GM12878 (cell line): ENCODE measurements at regions not wholly inside any gene's neighbourhood (a gene's known extent, or its start where the extent isn't known, plus 50 kb on each side); places are given as distances from the start of the nearest gene placed in this dataset.
"Not testable (repeated sequence)": the region's sequence is repeated elsewhere in the genome, so short reads cannot be mapped to it uniquely, and the experiment has no call there.

Experiments
- ATAC-seq: fragments of 200-7000 bp; cut with Tn5 transposase; 3 replicates; pipeline ENCODE4 v1.9.1; 2020; ENCODE audit warnings: mild to moderate bottlenecking, moderate library complexity
- BruUV-seq: library from RNA; stranded (reverse); fragments of 400-500 nt; replicated peaks from 2 replicates; lab custom pipeline; 2021; lab: Mats Ljungman, UMichigan
- CTCF ChIA-PET: fragments of 300-600 bp; sonication (Branson Sonifier 250); formaldehyde crosslinking; extraction: SDS; loops from one replicate; lab custom pipeline; 2021; ENCODE audit warnings: inconsistent platforms; lab: Yijun Ruan, JAX
- POLR2A ChIA-PET: fragments of 350-600 bp; formaldehyde crosslinking; extraction: SDS; loops from one replicate; lab custom pipeline; 2021; ENCODE audit warnings: inconsistent platforms; lab: Charles Lee
- RAD21 ChIA-PET: fragments of 300-600 bp; sonication (Branson Sonifier 250); formaldehyde crosslinking; loops from one replicate; lab custom pipeline; 2023; ENCODE audit warnings: antibody characterized with exemption; ENCODE audit not compliant: unreplicated experiment; lab: Charles Lee
- SMC1A ChIA-PET: fragments of 300-600 bp; sonication (Branson Sonifier 250); formaldehyde crosslinking; loops from one replicate; lab custom pipeline; 2023; ENCODE audit not compliant: unreplicated experiment, uncharacterized antibody; lab: Charles Lee
- DNase-seq: peaks from one replicate; pipeline ENCODE4 v3.0.0-alpha.2; 2011; ENCODE audit warnings: low read depth, low spot score
- FAIRE-seq: peaks from 3 replicates; lab custom pipeline; 2011; peaks lifted over from hg19 to GRCh38; lab: Jason Lieb, UNC
- H2AFZ ChIP-seq: 2 replicates; pipeline ENCODE4 v1.6.0; 2011; ENCODE audit warnings: low read depth, low read length, control low read depth; ENCODE audit not compliant: control insufficient read depth
- H3K27ac ChIP-seq: 2 replicates; pipeline ENCODE4 v1.5.1; 2011; ENCODE audit warnings: control low read depth; ENCODE audit not compliant: control insufficient read depth, insufficient read depth
- H3K27me3 ChIP-seq, 2 experiments: replicated peaks in 1 of 2; 2 replicates each; pipeline versions ENCODE4 v1.6.0 to v1.6.1; 2011; ENCODE audit warnings: low read length in 1 of 2; ENCODE audit not compliant: control insufficient read depth in 2 of 2, insufficient read depth in 2 of 2
- H3K36me3 ChIP-seq, 2 experiments: 2 replicates each; pipeline ENCODE4 v1.5.1; 2011; ENCODE audit warnings: low read length in 1 of 2; ENCODE audit not compliant: control insufficient read depth in 2 of 2, insufficient read depth in 2 of 2
- H3K4me1 ChIP-seq: 2 replicates; pipeline ENCODE4 v1.6.1; 2011; ENCODE audit warnings: mild to moderate bottlenecking, low read length, moderate library complexity, mixed read lengths; ENCODE audit not compliant: control insufficient read depth, insufficient read depth
- H3K4me2 ChIP-seq: 2 replicates; pipeline ENCODE4 v1.6.0; 2011; ENCODE audit warnings: control low read depth; ENCODE audit not compliant: control insufficient read depth, insufficient read depth
- H3K4me3 ChIP-seq: fragments of 200-600 bp; sonication (generic); 2 replicates; pipeline ENCODE4 v1.5.1; 2016
- H3K79me2 ChIP-seq: 2 replicates; pipeline ENCODE4 v1.6.0; 2011; ENCODE audit warnings: low read length; ENCODE audit not compliant: control insufficient read depth, insufficient read depth
- H3K9ac ChIP-seq: 2 replicates; pipeline ENCODE4 v1.8.0; 2011; ENCODE audit warnings: low read length, control low read depth, mixed read lengths; ENCODE audit not compliant: control insufficient read depth, insufficient read depth
- H3K9me3 ChIP-seq: replicated peaks from 3 replicates; pipeline ENCODE4 v1.5.1; 2011; ENCODE audit warnings: mild to moderate bottlenecking, low read length; ENCODE audit not compliant: control insufficient read depth, insufficient read depth
- H4K20me1 ChIP-seq: 2 replicates; pipeline ENCODE4 v1.6.0; 2011; ENCODE audit not compliant: control insufficient read depth, insufficient read depth
- CREM ChIP-seq: IDR thresholded peaks from 2 replicates; pipeline ENCODE4 v1.6.1; 2014; ENCODE audit warnings: antibody characterized with exemption, low read depth
- POU2F2 ChIP-seq: IDR thresholded peaks from 3 replicates; pipeline ENCODE4 v1.6.1; 2011; ENCODE audit warnings: low read depth, mild to moderate bottlenecking, low read length, borderline replicate concordance
- TARDBP ChIP-seq: IDR thresholded peaks from 2 replicates; pipeline ENCODE4 v1.6.1; 2016; ENCODE audit warnings: borderline replicate concordance
- WGBS: methylation state at CpG from one replicate; pipeline ENCODE4 v1.1.6; 2016; ENCODE audit warnings: low lambda C conversion rate; ENCODE audit not compliant: insufficient replicate concordance, insufficient coverage; ENCODE audit errors: missing lambda C conversion rate; 5-methylcytosine and 5-hydroxymethylcytosine counted together
- in situ Hi-C: fragments of 300-500 bp; cut with MboI; formaldehyde crosslinking; loops from 9 replicates; pipeline ENCODE4 v1.14.3; 2018; ENCODE audit warnings: mixed read lengths
- intact Hi-C: fragments of 100-400 bp; cut with micrococcal nuclease; formaldehyde crosslinking; loops from one replicate; pipeline ENCODE4 v1.14.2; 2022; ENCODE audit not compliant: unreplicated experiment
- TF ChIP-seq, protein P1 (sequence below): fragments of 450-650 bp; IDR thresholded peaks from 2 replicates; pipeline ENCODE4 v1.6.1; 2017; ENCODE audit warnings: mild to moderate bottlenecking, moderate library complexity

DNA sequence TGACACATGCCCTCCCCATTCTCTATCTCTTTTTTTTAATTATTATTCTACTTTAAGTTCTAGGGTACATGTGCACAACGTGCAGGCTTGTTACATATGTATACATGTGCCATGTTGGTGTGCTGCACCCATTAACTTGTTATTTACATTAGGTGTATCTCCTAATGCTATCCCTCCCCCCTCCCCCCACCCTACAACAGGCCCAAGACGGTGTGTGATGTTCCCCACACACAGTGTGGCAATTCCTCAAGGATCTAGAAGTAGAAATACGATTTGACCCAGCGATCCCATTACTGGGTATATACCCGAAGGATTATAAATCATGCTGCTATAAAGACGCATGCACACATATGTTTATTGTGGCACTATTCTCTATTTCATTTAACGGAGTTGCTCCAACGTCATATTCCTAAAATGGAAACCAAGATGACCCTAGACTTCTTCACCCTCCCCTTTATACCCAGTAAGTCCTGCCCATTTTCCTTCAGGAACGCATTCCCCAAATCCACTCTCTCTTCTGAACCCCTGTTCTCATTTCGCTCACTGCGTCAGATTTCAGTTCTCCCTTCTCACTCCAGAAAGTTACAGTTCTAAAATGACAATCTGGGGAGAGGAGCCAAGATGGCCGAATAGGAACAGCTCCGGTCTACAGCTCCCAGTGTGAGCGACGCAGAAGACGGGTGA is 175.6 kb downstream of the MEX3B start:
- H3K4me2 ChIP-seq, H3K9me3 ChIP-seq, H4K20me1 ChIP-seq, H3K79me2 ChIP-seq, POLR2A ChIA-PET, H3K9ac ChIP-seq, H3K27ac ChIP-seq, H3K4me3 ChIP-seq, RAD21 ChIA-PET, BruUV-seq, in situ Hi-C loops, ATAC-seq, H3K27me3 ChIP-seq, H2AFZ ChIP-seq, intact Hi-C loops, CTCF ChIA-PET, H3K36me3 ChIP-seq, FAIRE-seq, SMC1A ChIA-PET, DNase-seq: not testable (repeated sequence)
- H3K4me1 ChIP-seq, result peaks cover 12% of the 10 kb centered on the region
- WGBS, result 69% methylated on average over 16 of the region's 16 CpGs

DNA sequence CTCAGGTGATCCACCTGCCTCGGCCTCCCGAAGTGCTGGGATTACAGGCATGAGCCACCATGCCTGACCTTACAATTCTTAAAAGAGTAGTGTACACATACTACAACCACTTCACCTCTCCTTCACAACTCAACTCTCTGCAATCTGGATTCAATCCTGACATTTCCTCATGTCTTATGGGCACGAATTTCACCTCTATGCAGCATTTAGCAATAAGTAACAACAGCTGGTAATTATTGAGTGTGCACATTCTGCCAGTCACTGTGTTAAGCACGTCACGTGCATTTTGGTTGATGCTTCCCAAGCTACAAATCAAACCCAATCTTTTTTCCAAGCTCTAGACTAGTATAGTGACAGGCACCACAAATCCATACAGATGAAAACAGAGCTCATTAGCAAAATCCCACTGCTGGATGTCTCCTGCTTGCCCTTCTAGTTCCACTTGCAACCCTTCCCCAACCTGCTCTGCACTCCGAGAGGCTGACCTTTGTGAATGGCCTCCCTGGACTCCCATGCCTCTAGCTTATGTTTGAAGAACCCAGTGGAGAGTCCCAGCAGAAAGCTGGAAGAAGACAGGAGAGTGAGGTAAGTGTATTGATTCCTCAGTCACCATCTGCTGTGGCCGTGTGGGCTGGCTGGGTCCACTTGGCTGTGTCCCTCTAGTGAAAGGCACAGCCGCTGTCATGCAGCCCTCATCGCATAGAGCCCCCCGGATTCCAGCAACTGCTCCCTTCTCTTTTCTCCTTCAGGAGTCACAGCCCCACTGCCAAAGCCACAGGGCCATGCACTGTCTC is 176.5 kb downstream of the MEX3B start:
- Histone ChIP-seq H3K4me2 (no peak overlapping the region), H3K79me2 (no peaks in the 10 kb centered on the region), H3K27ac (no peak overlapping the region), H3K27me3 (no peaks in the 10 kb centered on the region), H3K9ac (no peak overlapping the region), H3K4me3 (no peak overlapping the region), H3K4me1 (peaks cover 12% of the 10 kb centered on the region), H3K36me3 (no peaks in the 10 kb centered on the region), H3K9me3 (no peaks in the 10 kb centered on the region; the same call in 2 of the 3 replicates), H2AFZ (no peak overlapping the region), H4K20me1 (no peaks in the 10 kb centered on the region)
- 43% methylated on average over 10 of the region's 10 CpGs for WGBS
- ChIA-PET CTCF (no interaction called here), POLR2A (no interaction called here), SMC1A (no interaction called here), RAD21 (no interaction called here)
- no TSS peak for BruUV-seq
- ATAC-seq (no peak), DNase-seq (no peak), FAIRE-seq (no peak)
- in situ Hi-C loops, result no loop called here
- intact Hi-C loops, result no loop called here
- TF ChIP-seq CREM, result no peak
- TF ChIP-seq TARDBP, result no peak
- TF ChIP-seq, protein P1, sequence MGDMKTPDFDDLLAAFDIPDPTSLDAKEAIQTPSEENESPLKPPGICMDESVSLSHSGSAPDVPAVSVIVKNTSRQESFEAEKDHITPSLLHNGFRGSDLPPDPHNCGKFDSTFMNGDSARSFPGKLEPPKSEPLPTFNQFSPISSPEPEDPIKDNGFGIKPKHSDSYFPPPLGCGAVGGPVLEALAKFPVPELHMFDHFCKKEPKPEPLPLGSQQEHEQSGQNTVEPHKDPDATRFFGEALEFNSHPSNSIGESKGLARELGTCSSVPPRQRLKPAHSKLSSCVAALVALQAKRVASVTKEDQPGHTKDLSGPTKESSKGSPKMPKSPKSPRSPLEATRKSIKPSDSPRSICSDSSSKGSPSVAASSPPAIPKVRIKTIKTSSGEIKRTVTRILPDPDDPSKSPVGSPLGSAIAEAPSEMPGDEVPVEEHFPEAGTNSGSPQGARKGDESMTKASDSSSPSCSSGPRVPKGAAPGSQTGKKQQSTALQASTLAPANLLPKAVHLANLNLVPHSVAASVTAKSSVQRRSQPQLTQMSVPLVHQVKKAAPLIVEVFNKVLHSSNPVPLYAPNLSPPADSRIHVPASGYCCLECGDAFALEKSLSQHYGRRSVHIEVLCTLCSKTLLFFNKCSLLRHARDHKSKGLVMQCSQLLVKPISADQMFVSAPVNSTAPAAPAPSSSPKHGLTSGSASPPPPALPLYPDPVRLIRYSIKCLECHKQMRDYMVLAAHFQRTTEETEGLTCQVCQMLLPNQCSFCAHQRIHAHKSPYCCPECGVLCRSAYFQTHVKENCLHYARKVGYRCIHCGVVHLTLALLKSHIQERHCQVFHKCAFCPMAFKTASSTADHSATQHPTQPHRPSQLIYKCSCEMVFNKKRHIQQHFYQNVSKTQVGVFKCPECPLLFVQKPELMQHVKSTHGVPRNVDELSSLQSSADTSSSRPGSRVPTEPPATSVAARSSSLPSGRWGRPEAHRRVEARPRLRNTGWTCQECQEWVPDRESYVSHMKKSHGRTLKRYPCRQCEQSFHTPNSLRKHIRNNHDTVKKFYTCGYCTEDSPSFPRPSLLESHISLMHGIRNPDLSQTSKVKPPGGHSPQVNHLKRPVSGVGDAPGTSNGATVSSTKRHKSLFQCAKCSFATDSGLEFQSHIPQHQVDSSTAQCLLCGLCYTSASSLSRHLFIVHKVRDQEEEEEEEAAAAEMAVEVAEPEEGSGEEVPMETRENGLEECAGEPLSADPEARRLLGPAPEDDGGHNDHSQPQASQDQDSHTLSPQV, result no peak
- no peak for TF ChIP-seq POU2F2
